SK-N-SH (cell line): ENCODE measurements at regions not wholly inside any gene's neighbourhood (a gene's known extent, or its start where the extent isn't known, plus 50 kb on each side); places are given as distances from the start of the nearest gene placed in this dataset.

ENCODE experiments used
- CTCF ChIA-PET: fragments of 300-600, 350-600 bp; formaldehyde crosslinking; extraction: SDS; loops from one replicate; lab custom pipeline; 2021; lab: Yijun Ruan, JAX
- POLR2A ChIA-PET: fragments of 350-600 bp; sonication (Branson Sonifier 250); formaldehyde crosslinking; extraction: SDS; loops from one replicate; lab custom pipeline; 2020; ENCODE audit warnings: antibody characterized with exemption, inconsistent platforms; lab: Yijun Ruan, JAX
- DNase-seq: peaks from one replicate; pipeline ENCODE4 v3.0.0; 2012
- H2AFZ ChIP-seq: fragments of 200-600 bp; sonication (generic); 2 replicates; pipeline ENCODE4 v1.8.1; 2016; ENCODE audit warnings: antibody characterized with exemption, mild to moderate bottlenecking, low read depth
- H3F3A ChIP-seq: fragments of 200-600 bp; sonication (generic); replicated peaks from 2 replicates; pipeline ENCODE3; 2016; ENCODE audit warnings: antibody characterized with exemption, mild to moderate bottlenecking; ENCODE audit not compliant: insufficient read depth
- H3K27ac ChIP-seq, 2 experiments: fragments of 200-500 bp in 1 of 2; fragments of 200-600 bp in 1 of 2; sonication (Bioruptor generic) in 1 of 2; sonication (generic), shearing (Covaris generic) in 1 of 2; 2 replicates each; pipeline versions ENCODE4 v1.5.1 to v1.6.1; 2014 to 2016; ENCODE audit warnings: low read depth in 2 of 2, inconsistent platforms in 1 of 2, low read length in 1 of 2, mild to moderate bottlenecking in 1 of 2, mixed read lengths in 1 of 2
- H3K27me3 ChIP-seq: fragments of 200-600 bp; sonication (generic), shearing (Covaris generic); 2 replicates; pipeline ENCODE4 v1.6.1; 2016; ENCODE audit warnings: mixed run types; ENCODE audit not compliant: insufficient read depth
- H3K36me3 ChIP-seq, 2 experiments: fragments of 200-500 bp in 1 of 2; fragments of 200-600 bp in 1 of 2; sonication (Bioruptor generic) in 1 of 2; sonication (generic) in 1 of 2; replicated peaks in 1 of 2; 2 replicates each; pipeline versions ENCODE3 to v1.5.1; 2014 to 2016; ENCODE audit warnings: low read length in 1 of 2, mild to moderate bottlenecking in 1 of 2; ENCODE audit not compliant: insufficient read depth in 2 of 2, control insufficient read depth in 1 of 2
- H3K4me1 ChIP-seq, 2 experiments: fragments of 200-500 bp in 1 of 2; fragments of 200-600 bp in 1 of 2; sonication (Bioruptor generic) in 1 of 2; sonication (generic), shearing (Covaris generic) in 1 of 2; 2 replicates each; pipeline versions ENCODE4 v1.5.1 to v1.6.1; 2014 to 2016; ENCODE audit warnings: low read depth in 1 of 2, low read length in 1 of 2, mixed run types in 1 of 2; ENCODE audit not compliant: insufficient read depth in 2 of 2, control insufficient read depth in 1 of 2
- H3K4me2 ChIP-seq: fragments of 200-600 bp; sonication (generic), shearing (Covaris generic); 2 replicates; pipeline ENCODE4 v1.6.1; 2017; ENCODE audit warnings: mixed run types
- H3K4me3 ChIP-seq, 2 experiments: fragments of 200-500 bp in 1 of 2; fragments of 200-600 bp in 1 of 2; sonication (Bioruptor generic) in 1 of 2; sonication (generic), shearing (Covaris generic) in 1 of 2; 2 replicates each; pipeline versions ENCODE4 v1.5.1 to v1.8.1; 2014 to 2016; ENCODE audit warnings: low read depth in 2 of 2, inconsistent platforms in 1 of 2, low read length in 1 of 2, mild to moderate bottlenecking in 1 of 2, mixed read lengths in 1 of 2, moderate library complexity in 1 of 2
- H3K79me2 ChIP-seq: fragments of 200-600 bp; sonication (generic); 2 replicates; pipeline ENCODE4 v1.8.1; 2017; ENCODE audit warnings: mild to moderate bottlenecking; ENCODE audit not compliant: insufficient read depth
- H3K9ac ChIP-seq: fragments of 200-600 bp; sonication (generic); 2 replicates; pipeline ENCODE4 v1.6.1; 2017; ENCODE audit warnings: mixed run types
- H3K9me2 ChIP-seq: fragments of 200-600 bp; sonication (generic); 2 replicates; pipeline ENCODE4 v1.6.1; 2017; ENCODE audit warnings: mixed run types
- H3K9me3 ChIP-seq: fragments of 200-600 bp; sonication (generic); 2 replicates; pipeline ENCODE4 v1.6.1; 2017; ENCODE audit warnings: mixed run types, mild to moderate bottlenecking, moderate library complexity
- H4K20me1 ChIP-seq: fragments of 200-600 bp; sonication (generic); 2 replicates; pipeline ENCODE4 v1.6.1; 2017; ENCODE audit warnings: mild to moderate bottlenecking, mixed run types; ENCODE audit not compliant: insufficient read depth
- EZH2phosphoT487 ChIP-seq: fragments of 200-600 bp; sonication (generic); IDR thresholded peaks from 2 replicates; pipeline ENCODE4 v1.6.1; 2017; ENCODE audit warnings: low read depth, mixed run types, mild to moderate bottlenecking, antibody characterized with exemption, moderate library complexity, borderline replicate concordance
- FOSL2 ChIP-seq: IDR thresholded peaks from 2 replicates; pipeline ENCODE4 v1.4.0; 2012; ENCODE audit warnings: low read depth, mild to moderate bottlenecking, moderate library complexity, borderline replicate concordance
- GABPA ChIP-seq: IDR thresholded peaks from 2 replicates; pipeline ENCODE4 v1.4.0; 2012; ENCODE audit warnings: low read depth, mild to moderate bottlenecking
- JUND ChIP-seq: IDR thresholded peaks from 2 replicates; pipeline ENCODE4 v1.4.0; 2012
- PBX3 ChIP-seq: IDR thresholded peaks from 2 replicates; pipeline ENCODE4; 2012
- RAD21 ChIP-seq: IDR thresholded peaks from 2 replicates; pipeline ENCODE4 v1.6.1; 2012; ENCODE audit warnings: mild to moderate bottlenecking, low read length
- RCOR1 ChIP-seq: fragments of 150-350 bp; IDR thresholded peaks from 2 replicates; pipeline ENCODE4 v1.6.1; 2017; ENCODE audit warnings: antibody characterized with exemption, low read length
- RXRA ChIP-seq: IDR thresholded peaks from 2 replicates; pipeline ENCODE4 v1.4.0; 2012; ENCODE audit warnings: low read depth, mild to moderate bottlenecking, borderline replicate concordance
- SMC3 ChIP-seq: IDR thresholded peaks from 2 replicates; pipeline ENCODE4 v1.6.1; 2012; ENCODE audit warnings: low read depth, low read length, improper control_type of control experiment
- TAF1 ChIP-seq: IDR thresholded peaks from 2 replicates; pipeline ENCODE4 v1.6.1; 2012; ENCODE audit warnings: low read depth, mild to moderate bottlenecking, low read length, moderate library complexity, borderline replicate concordance
- TCF12 ChIP-seq: IDR thresholded peaks from 2 replicates; pipeline ENCODE4 v1.4.0; 2012
- TEAD4 ChIP-seq: IDR thresholded peaks from 2 replicates; pipeline ENCODE4 v1.4.0; 2012; ENCODE audit warnings: mild to moderate bottlenecking, borderline replicate concordance; ENCODE audit not compliant: insufficient read depth
- YY1 ChIP-seq: IDR thresholded peaks from 2 replicates; pipeline ENCODE4 v1.4.0; 2012; ENCODE audit warnings: low read depth, mild to moderate bottlenecking
- WGBS: methylation state at CpG from one replicate; pipeline ENCODE4 v1.1.6; 2017; ENCODE audit warnings: low lambda C conversion rate; 5-methylcytosine and 5-hydroxymethylcytosine counted together
- TF ChIP-seq, protein P1 (sequence below): IDR thresholded peaks from 2 replicates; pipeline ENCODE4 v1.6.1; 2012; ENCODE audit warnings: mild to moderate bottlenecking, low read depth, low read length, moderate library complexity
- TF ChIP-seq, protein P2 (sequence below): fragments of 150-350 bp; IDR thresholded peaks from 2 replicates; pipeline ENCODE4 v1.6.1; 2016; ENCODE audit warnings: mild to moderate bottlenecking, low read depth, low read length
- TF ChIP-seq, protein P3 (sequence below): IDR thresholded peaks from 2 replicates; pipeline ENCODE4 v1.4.0; 2012; ENCODE audit warnings: low read depth, borderline replicate concordance

DNA sequence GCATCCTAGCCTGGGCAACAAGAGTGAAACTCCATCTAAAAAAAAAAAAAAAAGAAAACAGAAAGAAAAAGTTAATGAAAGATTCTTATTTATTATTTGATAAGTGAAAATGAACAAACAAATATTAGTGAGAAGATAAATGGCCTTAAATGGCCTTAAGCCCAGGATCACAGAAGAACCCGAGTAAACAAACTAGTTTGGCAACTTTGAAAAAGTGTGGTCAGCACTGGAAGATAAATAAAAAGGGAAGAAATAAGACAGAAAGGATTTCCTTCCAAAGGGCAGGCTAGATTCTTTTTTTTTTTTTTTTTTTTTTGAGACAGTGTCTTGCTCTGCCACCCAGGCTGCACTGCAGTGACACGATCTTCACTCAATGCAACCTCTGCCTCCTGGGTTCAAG, 692.4 kb downstream of the CPS1 start:
- no peak overlapping the region for H3K9ac ChIP-seq

More for the DNA sequence above, 692.4 kb downstream of the CPS1 start:
- no peak for DNase-seq
- H3K27me3 ChIP-seq = no peaks in the 10 kb centered on the region
- no peaks in the 10 kb centered on the region for H4K20me1 ChIP-seq
- no peaks in the 10 kb centered on the region for H3K36me3 ChIP-seq
- POLR2A ChIA-PET = no interaction called here
- H3K27ac ChIP-seq = no peak overlapping the region
- CTCF ChIA-PET = no interaction called here
- no peak overlapping the region for H2AFZ ChIP-seq
- no peaks in the 10 kb centered on the region; a peak in 1 of 4 replicates for H3K4me1 ChIP-seq
- H3K9me3 ChIP-seq = no peaks in the 10 kb centered on the region
- no peak overlapping the region for H3K4me2 ChIP-seq
- H3K79me2 ChIP-seq = no peaks in the 10 kb centered on the region
- no peaks in the 10 kb centered on the region for H3K9me2 ChIP-seq
- H3F3A ChIP-seq = no peaks in the 10 kb centered on the region
- 46% methylated on average over 2 of the region's 2 CpGs for WGBS
- no peak overlapping the region for H3K4me3 ChIP-seq
- TF ChIP-seq, protein P1, sequence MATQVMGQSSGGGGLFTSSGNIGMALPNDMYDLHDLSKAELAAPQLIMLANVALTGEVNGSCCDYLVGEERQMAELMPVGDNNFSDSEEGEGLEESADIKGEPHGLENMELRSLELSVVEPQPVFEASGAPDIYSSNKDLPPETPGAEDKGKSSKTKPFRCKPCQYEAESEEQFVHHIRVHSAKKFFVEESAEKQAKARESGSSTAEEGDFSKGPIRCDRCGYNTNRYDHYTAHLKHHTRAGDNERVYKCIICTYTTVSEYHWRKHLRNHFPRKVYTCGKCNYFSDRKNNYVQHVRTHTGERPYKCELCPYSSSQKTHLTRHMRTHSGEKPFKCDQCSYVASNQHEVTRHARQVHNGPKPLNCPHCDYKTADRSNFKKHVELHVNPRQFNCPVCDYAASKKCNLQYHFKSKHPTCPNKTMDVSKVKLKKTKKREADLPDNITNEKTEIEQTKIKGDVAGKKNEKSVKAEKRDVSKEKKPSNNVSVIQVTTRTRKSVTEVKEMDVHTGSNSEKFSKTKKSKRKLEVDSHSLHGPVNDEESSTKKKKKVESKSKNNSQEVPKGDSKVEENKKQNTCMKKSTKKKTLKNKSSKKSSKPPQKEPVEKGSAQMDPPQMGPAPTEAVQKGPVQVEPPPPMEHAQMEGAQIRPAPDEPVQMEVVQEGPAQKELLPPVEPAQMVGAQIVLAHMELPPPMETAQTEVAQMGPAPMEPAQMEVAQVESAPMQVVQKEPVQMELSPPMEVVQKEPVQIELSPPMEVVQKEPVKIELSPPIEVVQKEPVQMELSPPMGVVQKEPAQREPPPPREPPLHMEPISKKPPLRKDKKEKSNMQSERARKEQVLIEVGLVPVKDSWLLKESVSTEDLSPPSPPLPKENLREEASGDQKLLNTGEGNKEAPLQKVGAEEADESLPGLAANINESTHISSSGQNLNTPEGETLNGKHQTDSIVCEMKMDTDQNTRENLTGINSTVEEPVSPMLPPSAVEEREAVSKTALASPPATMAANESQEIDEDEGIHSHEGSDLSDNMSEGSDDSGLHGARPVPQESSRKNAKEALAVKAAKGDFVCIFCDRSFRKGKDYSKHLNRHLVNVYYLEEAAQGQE = no peak
- TF ChIP-seq EZH2phosphoT487 (no peak), TAF1 (no peak), RAD21 (no peak), RCOR1 (no peak), TEAD4 (no peak), JUND (no peak), TCF12 (no peak), PBX3 (no peak), YY1 (no peak), FOSL2 (no peak), GABPA (no peak), SMC3 (no peak), RXRA (no peak)
- TF ChIP-seq, protein P2, sequence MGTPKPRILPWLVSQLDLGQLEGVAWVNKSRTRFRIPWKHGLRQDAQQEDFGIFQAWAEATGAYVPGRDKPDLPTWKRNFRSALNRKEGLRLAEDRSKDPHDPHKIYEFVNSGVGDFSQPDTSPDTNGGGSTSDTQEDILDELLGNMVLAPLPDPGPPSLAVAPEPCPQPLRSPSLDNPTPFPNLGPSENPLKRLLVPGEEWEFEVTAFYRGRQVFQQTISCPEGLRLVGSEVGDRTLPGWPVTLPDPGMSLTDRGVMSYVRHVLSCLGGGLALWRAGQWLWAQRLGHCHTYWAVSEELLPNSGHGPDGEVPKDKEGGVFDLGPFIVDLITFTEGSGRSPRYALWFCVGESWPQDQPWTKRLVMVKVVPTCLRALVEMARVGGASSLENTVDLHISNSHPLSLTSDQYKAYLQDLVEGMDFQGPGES = no peak
- TF ChIP-seq, protein P3, sequence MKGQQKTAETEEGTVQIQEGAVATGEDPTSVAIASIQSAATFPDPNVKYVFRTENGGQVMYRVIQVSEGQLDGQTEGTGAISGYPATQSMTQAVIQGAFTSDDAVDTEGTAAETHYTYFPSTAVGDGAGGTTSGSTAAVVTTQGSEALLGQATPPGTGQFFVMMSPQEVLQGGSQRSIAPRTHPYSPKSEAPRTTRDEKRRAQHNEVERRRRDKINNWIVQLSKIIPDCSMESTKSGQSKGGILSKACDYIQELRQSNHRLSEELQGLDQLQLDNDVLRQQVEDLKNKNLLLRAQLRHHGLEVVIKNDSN = no peak
